ENCODE measurements at regions not wholly inside any gene's neighbourhood (a gene's known extent, or its start where the extent isn't known, plus 50 kb on each side); places are given as distances from the start of the nearest gene placed in this dataset.

DNA sequence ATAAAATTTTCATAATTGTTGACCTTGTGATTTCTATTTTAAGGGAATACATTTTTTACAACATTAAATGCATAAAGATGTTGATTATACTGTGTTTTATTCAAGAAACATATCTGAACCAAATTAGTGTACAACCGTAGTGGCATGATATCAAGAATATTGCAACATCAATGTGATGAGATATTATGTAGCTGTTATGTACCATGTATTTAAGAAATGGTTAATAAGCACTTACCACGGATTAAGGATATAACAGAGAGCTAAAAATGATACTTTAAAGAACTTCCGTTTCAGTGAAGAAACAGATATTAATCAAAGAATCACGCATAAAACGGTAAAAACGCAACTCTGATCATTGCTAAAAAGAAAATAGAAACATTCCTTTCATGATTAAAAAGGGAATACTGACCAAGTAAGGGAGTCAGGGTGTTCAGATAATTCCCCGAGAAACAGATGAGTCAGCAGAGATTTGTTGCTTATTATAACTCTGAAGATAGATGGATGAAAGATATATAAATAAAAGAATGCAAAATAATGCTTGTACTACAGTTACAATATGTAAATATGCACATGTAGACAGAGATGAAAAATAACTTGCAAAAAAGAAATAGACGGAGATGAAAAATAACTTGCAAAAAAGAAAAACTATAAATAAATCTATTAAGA lies 281.9 kb upstream of the MAF start:
- no peak for TF ChIP-seq POLR2AphosphoS5 (IDR thresholded peaks at IDR 0.05; ENCODE audit: low read depth, low read length)
- TF ChIP-seq, protein P1, sequence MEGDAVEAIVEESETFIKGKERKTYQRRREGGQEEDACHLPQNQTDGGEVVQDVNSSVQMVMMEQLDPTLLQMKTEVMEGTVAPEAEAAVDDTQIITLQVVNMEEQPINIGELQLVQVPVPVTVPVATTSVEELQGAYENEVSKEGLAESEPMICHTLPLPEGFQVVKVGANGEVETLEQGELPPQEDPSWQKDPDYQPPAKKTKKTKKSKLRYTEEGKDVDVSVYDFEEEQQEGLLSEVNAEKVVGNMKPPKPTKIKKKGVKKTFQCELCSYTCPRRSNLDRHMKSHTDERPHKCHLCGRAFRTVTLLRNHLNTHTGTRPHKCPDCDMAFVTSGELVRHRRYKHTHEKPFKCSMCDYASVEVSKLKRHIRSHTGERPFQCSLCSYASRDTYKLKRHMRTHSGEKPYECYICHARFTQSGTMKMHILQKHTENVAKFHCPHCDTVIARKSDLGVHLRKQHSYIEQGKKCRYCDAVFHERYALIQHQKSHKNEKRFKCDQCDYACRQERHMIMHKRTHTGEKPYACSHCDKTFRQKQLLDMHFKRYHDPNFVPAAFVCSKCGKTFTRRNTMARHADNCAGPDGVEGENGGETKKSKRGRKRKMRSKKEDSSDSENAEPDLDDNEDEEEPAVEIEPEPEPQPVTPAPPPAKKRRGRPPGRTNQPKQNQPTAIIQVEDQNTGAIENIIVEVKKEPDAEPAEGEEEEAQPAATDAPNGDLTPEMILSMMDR (IDR thresholded peaks at IDR 0.05): no peak
- TF ChIP-seq, protein P2, sequence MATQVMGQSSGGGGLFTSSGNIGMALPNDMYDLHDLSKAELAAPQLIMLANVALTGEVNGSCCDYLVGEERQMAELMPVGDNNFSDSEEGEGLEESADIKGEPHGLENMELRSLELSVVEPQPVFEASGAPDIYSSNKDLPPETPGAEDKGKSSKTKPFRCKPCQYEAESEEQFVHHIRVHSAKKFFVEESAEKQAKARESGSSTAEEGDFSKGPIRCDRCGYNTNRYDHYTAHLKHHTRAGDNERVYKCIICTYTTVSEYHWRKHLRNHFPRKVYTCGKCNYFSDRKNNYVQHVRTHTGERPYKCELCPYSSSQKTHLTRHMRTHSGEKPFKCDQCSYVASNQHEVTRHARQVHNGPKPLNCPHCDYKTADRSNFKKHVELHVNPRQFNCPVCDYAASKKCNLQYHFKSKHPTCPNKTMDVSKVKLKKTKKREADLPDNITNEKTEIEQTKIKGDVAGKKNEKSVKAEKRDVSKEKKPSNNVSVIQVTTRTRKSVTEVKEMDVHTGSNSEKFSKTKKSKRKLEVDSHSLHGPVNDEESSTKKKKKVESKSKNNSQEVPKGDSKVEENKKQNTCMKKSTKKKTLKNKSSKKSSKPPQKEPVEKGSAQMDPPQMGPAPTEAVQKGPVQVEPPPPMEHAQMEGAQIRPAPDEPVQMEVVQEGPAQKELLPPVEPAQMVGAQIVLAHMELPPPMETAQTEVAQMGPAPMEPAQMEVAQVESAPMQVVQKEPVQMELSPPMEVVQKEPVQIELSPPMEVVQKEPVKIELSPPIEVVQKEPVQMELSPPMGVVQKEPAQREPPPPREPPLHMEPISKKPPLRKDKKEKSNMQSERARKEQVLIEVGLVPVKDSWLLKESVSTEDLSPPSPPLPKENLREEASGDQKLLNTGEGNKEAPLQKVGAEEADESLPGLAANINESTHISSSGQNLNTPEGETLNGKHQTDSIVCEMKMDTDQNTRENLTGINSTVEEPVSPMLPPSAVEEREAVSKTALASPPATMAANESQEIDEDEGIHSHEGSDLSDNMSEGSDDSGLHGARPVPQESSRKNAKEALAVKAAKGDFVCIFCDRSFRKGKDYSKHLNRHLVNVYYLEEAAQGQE (IDR thresholded peaks at IDR 0.05; ENCODE audit: insufficient read depth in 1 of 2, low read depth in 2 of 2, low read length in 1 of 2): no peak
- TF ChIP-seq TCF7L2 (IDR thresholded peaks at IDR 0.05; ENCODE audit: low read depth, low read length): no peak
- TF ChIP-seq SIN3A (IDR thresholded peaks at IDR 0.05; ENCODE audit: borderline replicate concordance, insufficient read depth, low read depth, low read length): no peak
